Stimulated activated naive CD8-positive, alpha-beta T cell treated with anti-CD3 and anti-CD28 coated beads, Interleukin-15, Interleukin-2, amounts not matched to agents 100 ng/mL and 50 ng/mL, for 24 hours (primary cell): ENCODE measurements at regions not wholly inside any gene's neighbourhood (a gene's known extent, or its start where the extent isn't known, plus 50 kb on each side); places are given as distances from the start of the nearest gene placed in this dataset.
"Not testable (repeated sequence)": the region's sequence is repeated elsewhere in the genome, so short reads cannot be mapped to it uniquely, and the experiment has no call there.

Source experiments
- H3K27ac Mint-ChIP-seq: one replicate; pipeline ENCODE4 v1.8.0; 2021; ENCODE audit warnings: mild to moderate bottlenecking, mixed read lengths
- H3K27me3 Mint-ChIP-seq: one replicate; pipeline ENCODE4 v1.8.0; 2021; ENCODE audit warnings: mixed read lengths
- H3K36me3 Mint-ChIP-seq: one replicate; pipeline ENCODE4 v1.8.0; 2021; ENCODE audit warnings: low read depth, mixed read lengths
- H3K4me1 Mint-ChIP-seq: one replicate; pipeline ENCODE4 v1.8.0; 2021; ENCODE audit warnings: low read depth, mixed read lengths
- H3K4me3 Mint-ChIP-seq: one replicate; pipeline ENCODE4 v1.8.0; 2021; ENCODE audit warnings: mild to moderate bottlenecking, mixed read lengths
- H3K9me3 Mint-ChIP-seq: one replicate; pipeline ENCODE4 v1.8.0; 2021; ENCODE audit warnings: mixed read lengths

GRCh38 chr7:138237995-138238394 is 161.7 kb downstream of the AKR1D1 start:
- Mint-ChIP-seq H3K36me3 (no peaks in the 10 kb centered on the region), H3K27me3 (no peaks in the 10 kb centered on the region), H3K27ac (no peak overlapping the region), H3K9me3 (peaks cover 1% of the 10 kb centered on the region), H3K4me1 (no peaks in the 10 kb centered on the region), H3K4me3 (no peak overlapping the region)

- Mint-ChIP-seq H3K27ac (no peak overlapping the region), H3K4me1 (no peaks in the 10 kb centered on the region), H3K36me3 (no peaks in the 10 kb centered on the region), H3K9me3 (no peaks in the 10 kb centered on the region), H3K27me3 (no peaks in the 10 kb centered on the region), H3K4me3 (no peak overlapping the region)
Measured at GRCh38 chr7:138238734-138239659, 162.7 kb downstream of the AKR1D1 start.

- no peak overlapping the region for H3K27ac Mint-ChIP-seq
- H3K4me1 Mint-ChIP-seq, result no peaks in the 10 kb centered on the region
- peaks cover 11% of the 10 kb centered on the region for H3K9me3 Mint-ChIP-seq
- H3K4me3 Mint-ChIP-seq, result no peak overlapping the region
- H3K36me3 Mint-ChIP-seq, result no peaks in the 10 kb centered on the region
- H3K27me3 Mint-ChIP-seq, result no peaks in the 10 kb centered on the region
Measured at GRCh38 chr7:138243430-138243829, 167.2 kb downstream of the AKR1D1 start.

- no peak overlapping the region for H3K4me3 Mint-ChIP-seq
- no peak overlapping the region for H3K27ac Mint-ChIP-seq
- no peaks in the 10 kb centered on the region for H3K36me3 Mint-ChIP-seq
Measured at GRCh38 chr7:138243836-138244235, 167.6 kb downstream of the AKR1D1 start.

GRCh38 chr7:138244606-138245005 is 168.3 kb downstream of the AKR1D1 start:
- no peak overlapping the region for H3K4me3 Mint-ChIP-seq
- no peaks in the 10 kb centered on the region for H3K27me3 Mint-ChIP-seq
- no peaks in the 10 kb centered on the region for H3K4me1 Mint-ChIP-seq
- peaks cover 11% of the 10 kb centered on the region for H3K9me3 Mint-ChIP-seq
- H3K36me3 Mint-ChIP-seq, result no peaks in the 10 kb centered on the region
- no peak overlapping the region for H3K27ac Mint-ChIP-seq

More at GRCh38 chr7:138243836-138244235, 167.6 kb downstream of the AKR1D1 start:
- Mint-ChIP-seq H3K9me3 (peaks cover 11% of the 10 kb centered on the region), H3K27me3 (no peaks in the 10 kb centered on the region), H3K4me1 (no peaks in the 10 kb centered on the region)

GRCh38 chr7:138245216-138245615 is 169.0 kb downstream of the AKR1D1 start:
- H3K9me3 Mint-ChIP-seq, result peaks cover 11% of the 10 kb centered on the region
- H3K27me3 Mint-ChIP-seq, result no peaks in the 10 kb centered on the region
- no peak overlapping the region for H3K4me3 Mint-ChIP-seq
- no peak overlapping the region for H3K27ac Mint-ChIP-seq
- no peaks in the 10 kb centered on the region for H3K36me3 Mint-ChIP-seq
- H3K4me1 Mint-ChIP-seq, result no peaks in the 10 kb centered on the region

GRCh38 chr7:138245682-138246081 is 169.4 kb downstream of the AKR1D1 start:
- Mint-ChIP-seq H3K27ac (no peak overlapping the region), H3K4me1 (no peaks in the 10 kb centered on the region), H3K4me3 (no peak overlapping the region), H3K9me3 (peaks cover 11% of the 10 kb centered on the region), H3K36me3 (no peaks in the 10 kb centered on the region), H3K27me3 (no peaks in the 10 kb centered on the region)

- Mint-ChIP-seq H3K27me3 (no peaks in the 10 kb centered on the region), H3K4me1 (no peaks in the 10 kb centered on the region), H3K9me3 (peaks cover 11% of the 10 kb centered on the region), H3K36me3 (no peaks in the 10 kb centered on the region), H3K4me3 (no peak overlapping the region), H3K27ac (no peak overlapping the region)
Measured at GRCh38 chr7:138246428-138246827, 170.2 kb downstream of the AKR1D1 start.

GRCh38 chr7:138247081-138247480 is 170.8 kb downstream of the AKR1D1 start:
- Mint-ChIP-seq H3K9me3 (peaks cover 11% of the 10 kb centered on the region), H3K4me1 (no peaks in the 10 kb centered on the region), H3K27ac (peak overlapping the region; percentile 11), H3K4me3 (no peak overlapping the region), H3K36me3 (no peaks in the 10 kb centered on the region), H3K27me3 (no peaks in the 10 kb centered on the region)

- Mint-ChIP-seq H3K36me3 (no peaks in the 10 kb centered on the region), H3K4me1 (no peaks in the 10 kb centered on the region), H3K27me3 (no peaks in the 10 kb centered on the region), H3K9me3 (peaks cover 11% of the 10 kb centered on the region), H3K27ac (peak overlapping the region; percentile 11), H3K4me3 (no peak overlapping the region)
Measured at GRCh38 chr7:138247568-138248333, 171.5 kb downstream of the AKR1D1 start.

- Mint-ChIP-seq H3K27ac (no peak overlapping the region), H3K9me3 (peaks cover 11% of the 10 kb centered on the region), H3K36me3 (no peaks in the 10 kb centered on the region), H3K4me1 (no peaks in the 10 kb centered on the region), H3K27me3 (no peaks in the 10 kb centered on the region), H3K4me3 (no peak overlapping the region)
Measured at GRCh38 chr7:138248609-138249008, 172.3 kb downstream of the AKR1D1 start.

- Mint-ChIP-seq H3K27me3 (no peaks in the 10 kb centered on the region), H3K27ac (no peak overlapping the region), H3K36me3 (no peaks in the 10 kb centered on the region), H3K4me1 (no peaks in the 10 kb centered on the region), H3K9me3 (peaks cover 11% of the 10 kb centered on the region), H3K4me3 (no peak overlapping the region)
Measured at GRCh38 chr7:138249975-138250374, 173.7 kb downstream of the AKR1D1 start.

GRCh38 chr7:138252666-138253065 is 176.4 kb downstream of the AKR1D1 start:
- H3K4me3 Mint-ChIP-seq, H3K36me3 Mint-ChIP-seq, H3K4me1 Mint-ChIP-seq, H3K27me3 Mint-ChIP-seq, H3K9me3 Mint-ChIP-seq, H3K27ac Mint-ChIP-seq: not testable (repeated sequence)

- Mint-ChIP-seq H3K27ac (no peak overlapping the region), H3K9me3 (no peaks in the 10 kb centered on the region), H3K4me1 (peaks cover 6% of the 10 kb centered on the region), H3K4me3 (no peak overlapping the region), H3K27me3 (peaks cover 5% of the 10 kb centered on the region), H3K36me3 (no peaks in the 10 kb centered on the region)
Measured at GRCh38 chr7:138254444-138254843, 178.2 kb downstream of the AKR1D1 start.

- Mint-ChIP-seq H3K36me3 (no peaks in the 10 kb centered on the region), H3K27ac (no peak overlapping the region), H3K4me3 (no peak overlapping the region), H3K9me3 (no peaks in the 10 kb centered on the region), H3K27me3 (peaks cover 5% of the 10 kb centered on the region), H3K4me1 (peaks cover 6% of the 10 kb centered on the region)
Measured at GRCh38 chr7:138257459-138258196, 181.4 kb downstream of the AKR1D1 start.
